CD14-positive monocyte (primary cell): ENCODE measurements at regions not wholly inside any gene's neighbourhood (a gene's known extent, or its start where the extent isn't known, plus 50 kb on each side); places are given as distances from the start of the nearest gene placed in this dataset.

ENCODE experiments used
- DNase-seq, 3 donors: peaks; one replicate each; pipeline ENCODE4 v3.0.0-alpha.2; 2011 to 2022
- H2AFZ ChIP-seq: 2 replicates; pipeline ENCODE4 v1.6.0; 2012; ENCODE audit warnings: mild to moderate bottlenecking, low read depth, low read length, inconsistent platforms; ENCODE audit not compliant: insufficient read depth, poor library complexity, severe bottlenecking
- H3K27ac ChIP-seq, 2 donors: 1 replicate in 1 of 2; 2 replicates in 1 of 2; pipeline ENCODE4 v1.5.1; 2012 to 2013; ENCODE audit warnings: low read length in 2 of 2, control low read depth in 1 of 2, inconsistent platforms in 1 of 2, low read depth in 1 of 2, mild to moderate bottlenecking in 1 of 2
- H3K27me3 ChIP-seq, 2 donors: one replicate each; pipeline versions ENCODE4 v1.6.0 to v1.6.1; 2011 to 2013; ENCODE audit warnings: low read length in 2 of 2; ENCODE audit not compliant: control insufficient read depth in 2 of 2, insufficient read depth in 2 of 2
- H3K36me3 ChIP-seq, 2 donors: replicated peaks in 1 of 2; 1 replicate in 1 of 2; 2 replicates in 1 of 2; pipeline versions ENCODE4 v1.5.1 to v1.6.1; 2012 to 2013; ENCODE audit warnings: low read length in 2 of 2, control low read depth in 1 of 2, inconsistent platforms in 1 of 2, mild to moderate bottlenecking in 1 of 2; ENCODE audit not compliant: insufficient read depth in 2 of 2, control insufficient read depth in 1 of 2
- H3K4me1 ChIP-seq, 2 donors: 1 replicate in 1 of 2; 2 replicates in 1 of 2; pipeline versions ENCODE4 v1.5.1 to v1.6.1; 2012 to 2013; ENCODE audit warnings: low read length in 2 of 2, control low read depth in 1 of 2, inconsistent platforms in 1 of 2, mild to moderate bottlenecking in 1 of 2, moderate library complexity in 1 of 2; ENCODE audit not compliant: insufficient read depth in 2 of 2, control insufficient read depth in 1 of 2
- H3K4me2 ChIP-seq: replicated peaks from 2 replicates; pipeline ENCODE3; 2012; ENCODE audit warnings: low read length, moderate library complexity, mild to moderate bottlenecking; ENCODE audit not compliant: poor library complexity, severe bottlenecking; ENCODE audit errors: extremely low read depth
- H3K4me3 ChIP-seq, 3 experiments: fragments of 200-600 bp in 1 of 3; sonication (generic) in 1 of 3; replicated peaks in 1 of 3; 1 replicate in 2 of 3; 2 replicates in 1 of 3; pipeline ENCODE4 v1.5.1; 2011 to 2013; ENCODE audit warnings: low read length in 3 of 3, mild to moderate bottlenecking in 3 of 3, control low read depth in 2 of 3, low read depth in 2 of 3, inconsistent platforms in 1 of 3, moderate library complexity in 1 of 3
- H3K79me2 ChIP-seq: 2 replicates; pipeline ENCODE4 v1.6.0; 2012; ENCODE audit warnings: mild to moderate bottlenecking, control low read depth, inconsistent platforms, low read length, moderate library complexity; ENCODE audit not compliant: insufficient read depth
- H3K9ac ChIP-seq: 2 replicates; pipeline ENCODE4 v1.6.0; 2017; ENCODE audit warnings: low read length, mild to moderate bottlenecking; ENCODE audit not compliant: insufficient read depth, poor library complexity, severe bottlenecking
- H3K9me3 ChIP-seq, 2 donors: replicated peaks in 1 of 2; 1 replicate in 1 of 2; 2 replicates in 1 of 2; pipeline versions ENCODE4 v1.5.1 to v1.6.1; 2012 to 2013; ENCODE audit warnings: low read length in 2 of 2, control low read depth in 1 of 2; ENCODE audit not compliant: control insufficient read depth in 1 of 2, insufficient read depth in 1 of 2
- H4K20me1 ChIP-seq: 2 replicates; pipeline ENCODE4 v1.6.0; 2012; ENCODE audit warnings: mild to moderate bottlenecking, low read length, control low read depth, moderate library complexity; ENCODE audit not compliant: insufficient read depth
- H3K27ac Mint-ChIP-seq, 7 donors: one replicate each; pipeline ENCODE4 v1.8.0; 2020; ENCODE audit warnings: mild to moderate bottlenecking in 7 of 7, mixed read lengths in 7 of 7, moderate library complexity in 6 of 7, inconsistent platforms in 2 of 7
- H3K27me3 Mint-ChIP-seq, 3 donors: one replicate each; pipeline ENCODE4 v1.8.0; 2021 to 2022; ENCODE audit warnings: low read depth in 3 of 3, mild to moderate bottlenecking in 3 of 3, mixed read lengths in 3 of 3, moderate library complexity in 3 of 3, inconsistent platforms in 1 of 3
- H3K36me3 Mint-ChIP-seq, 2 donors: one replicate each; pipeline ENCODE4 v1.8.0; 2020; ENCODE audit warnings: mixed read lengths in 2 of 2, inconsistent platforms in 1 of 2, mild to moderate bottlenecking in 1 of 2
- H3K4me1 Mint-ChIP-seq: one replicate; pipeline ENCODE4 v1.8.0; 2020; ENCODE audit warnings: mild to moderate bottlenecking, mixed read lengths
- H3K4me3 Mint-ChIP-seq, 2 donors: one replicate each; pipeline ENCODE4 v1.8.0; 2020; ENCODE audit warnings: mild to moderate bottlenecking in 2 of 2, mixed read lengths in 2 of 2, moderate library complexity in 1 of 2
- H3K9me3 Mint-ChIP-seq, 7 donors: one replicate each; pipeline ENCODE4 v1.8.0; 2020 to 2022; ENCODE audit warnings: mixed read lengths in 7 of 7, mild to moderate bottlenecking in 6 of 7, moderate library complexity in 6 of 7, inconsistent platforms in 2 of 7
- WGBS: methylation state at CpG from one replicate; pipeline ENCODE4 v1.1.5; 2013; ENCODE audit warnings: missing lambda C conversion rate; ENCODE audit not compliant: insufficient coverage; 5-methylcytosine and 5-hydroxymethylcytosine counted together
- intact Hi-C, 2 donors: fragments of 100-400 bp; cut with micrococcal nuclease; formaldehyde crosslinking; loops; one replicate each; pipeline versions ENCODE4 v1.15.0 to v1.15.1; 2023
- TF ChIP-seq, protein P1 (sequence below): fragments of 200-600 bp; IDR thresholded peaks from one replicate; pipeline ENCODE4 v1.8.0; 2022; ENCODE audit warnings: antibody characterized with exemption, mild to moderate bottlenecking

DNA sequence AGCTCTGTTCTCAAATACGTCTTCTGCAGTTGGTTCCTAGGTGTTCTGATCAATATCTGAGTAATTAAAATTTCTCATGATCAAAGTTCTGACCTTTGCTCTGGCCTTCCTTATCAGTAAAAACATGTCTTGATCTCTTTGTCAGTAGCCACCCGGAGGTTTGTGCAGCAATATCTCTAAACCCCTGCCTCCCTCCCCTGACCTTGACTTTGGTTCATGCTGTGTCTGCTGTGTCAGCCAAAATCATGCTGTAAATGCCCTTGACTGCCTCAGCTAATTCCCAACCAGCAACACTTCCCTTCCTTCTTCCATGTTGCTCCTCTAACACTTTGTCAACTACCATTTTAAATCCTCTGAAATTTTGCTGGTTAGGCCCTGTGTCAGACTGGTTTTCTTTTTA lies 424.7 kb downstream of the FAM181B start:
- Histone ChIP-seq H3K79me2 (no peaks in the 10 kb centered on the region), H3K9ac (no peak overlapping the region), H3K4me2 (no peak overlapping the region), H3K9me3 (no peaks in the 10 kb centered on the region), H3K36me3 (no peaks in the 10 kb centered on the region), H3K27me3 (no peaks in the 10 kb centered on the region), H3K4me1 (no peaks in the 10 kb centered on the region), H4K20me1 (no peaks in the 10 kb centered on the region), H3K4me3 (no peak overlapping the region), H3K27ac (no peak overlapping the region), H2AFZ (no peak overlapping the region)
- no peak for DNase-seq
- 60% methylated on average over 1 of the region's 2 CpGs for WGBS
- H3K27me3 Mint-ChIP-seq, result no peaks in the 10 kb centered on the region
- TF ChIP-seq, protein P1, sequence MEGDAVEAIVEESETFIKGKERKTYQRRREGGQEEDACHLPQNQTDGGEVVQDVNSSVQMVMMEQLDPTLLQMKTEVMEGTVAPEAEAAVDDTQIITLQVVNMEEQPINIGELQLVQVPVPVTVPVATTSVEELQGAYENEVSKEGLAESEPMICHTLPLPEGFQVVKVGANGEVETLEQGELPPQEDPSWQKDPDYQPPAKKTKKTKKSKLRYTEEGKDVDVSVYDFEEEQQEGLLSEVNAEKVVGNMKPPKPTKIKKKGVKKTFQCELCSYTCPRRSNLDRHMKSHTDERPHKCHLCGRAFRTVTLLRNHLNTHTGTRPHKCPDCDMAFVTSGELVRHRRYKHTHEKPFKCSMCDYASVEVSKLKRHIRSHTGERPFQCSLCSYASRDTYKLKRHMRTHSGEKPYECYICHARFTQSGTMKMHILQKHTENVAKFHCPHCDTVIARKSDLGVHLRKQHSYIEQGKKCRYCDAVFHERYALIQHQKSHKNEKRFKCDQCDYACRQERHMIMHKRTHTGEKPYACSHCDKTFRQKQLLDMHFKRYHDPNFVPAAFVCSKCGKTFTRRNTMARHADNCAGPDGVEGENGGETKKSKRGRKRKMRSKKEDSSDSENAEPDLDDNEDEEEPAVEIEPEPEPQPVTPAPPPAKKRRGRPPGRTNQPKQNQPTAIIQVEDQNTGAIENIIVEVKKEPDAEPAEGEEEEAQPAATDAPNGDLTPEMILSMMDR, result no peak
- no peaks in the 10 kb centered on the region for H3K9me3 Mint-ChIP-seq
- H3K36me3 Mint-ChIP-seq, result no peaks in the 10 kb centered on the region
- no peaks in the 10 kb centered on the region for H3K4me1 Mint-ChIP-seq
- H3K27ac Mint-ChIP-seq, result no peak overlapping the region
- intact Hi-C loops, result no loop called here
- no peak overlapping the region for H3K4me3 Mint-ChIP-seq

DNA sequence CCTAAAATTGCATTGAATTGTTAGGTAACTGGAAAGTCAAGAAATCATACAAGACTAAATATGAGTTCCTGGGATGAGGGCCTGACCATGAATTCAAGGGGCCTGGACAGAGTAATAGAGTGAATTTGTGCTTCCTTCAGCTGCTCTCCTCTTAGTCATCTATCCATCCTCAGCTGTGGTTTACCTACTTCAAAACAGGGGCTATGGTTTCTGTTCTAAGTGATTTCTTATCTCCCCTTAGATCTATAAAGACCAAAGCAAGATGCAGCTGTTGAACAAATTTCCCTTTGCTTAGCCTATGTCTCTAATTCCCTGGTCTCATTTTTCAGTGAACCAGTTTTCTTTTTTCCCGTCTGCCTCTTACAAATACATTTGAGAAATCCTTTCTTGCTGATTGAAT lies 428.5 kb downstream of the FAM181B start:
- H3K9me3 Mint-ChIP-seq, result no peaks in the 10 kb centered on the region
- TF ChIP-seq, protein P1, result no peak
- no peaks in the 10 kb centered on the region for H3K36me3 ChIP-seq
- no peak overlapping the region for H3K27ac Mint-ChIP-seq
- no peaks in the 10 kb centered on the region for H3K9me3 ChIP-seq
- no peaks in the 10 kb centered on the region for H3K4me1 Mint-ChIP-seq
- H4K20me1 ChIP-seq, result no peaks in the 10 kb centered on the region
- no peak overlapping the region for H3K4me3 ChIP-seq
- H3K27me3 ChIP-seq, result no peaks in the 10 kb centered on the region
- H3K4me2 ChIP-seq, result no peak overlapping the region
- H2AFZ ChIP-seq, result no peak overlapping the region
- intact Hi-C loops, result no loop called here
- no peaks in the 10 kb centered on the region for H3K4me1 ChIP-seq
- H3K9ac ChIP-seq, result no peak overlapping the region
- DNase-seq, result no peak
- no peaks in the 10 kb centered on the region for H3K27me3 Mint-ChIP-seq
- H3K4me3 Mint-ChIP-seq, result no peak overlapping the region
- H3K79me2 ChIP-seq, result no peaks in the 10 kb centered on the region
- H3K27ac ChIP-seq, result no peak overlapping the region
- no CpG with 5 or more reads among the region's 1 CpG for WGBS
- H3K36me3 Mint-ChIP-seq, result no peaks in the 10 kb centered on the region
